Smooth muscle cell (in vitro differentiated cells): ENCODE measurements at regions not wholly inside any gene's neighbourhood (a gene's known extent, or its start where the extent isn't known, plus 50 kb on each side); places are given as distances from the start of the nearest gene placed in this dataset.

ENCODE experiments used
- DNase-seq: peaks from one replicate; lab custom pipeline; 2025; ENCODE audit not compliant: unreplicated experiment; lab: John Stamatoyannopoulos, UW
- H2AFZ ChIP-seq: fragments of 200-600 bp; sonication (generic); 2 replicates; pipeline ENCODE4 v1.6.0; 2016; ENCODE audit warnings: antibody characterized with exemption, low read depth, mild to moderate bottlenecking
- H3F3A ChIP-seq: fragments of 200-600 bp; sonication (generic); 2 replicates; pipeline ENCODE4 v1.6.0; 2017; ENCODE audit warnings: antibody characterized with exemption, low read depth
- H3K27ac ChIP-seq: fragments of 200-600 bp; sonication (generic); 2 replicates; pipeline ENCODE4 v1.5.1; 2016; ENCODE audit warnings: low read depth, mild to moderate bottlenecking
- H3K27me3 ChIP-seq: fragments of 200-600 bp; sonication (generic); 2 replicates; pipeline ENCODE4 v1.6.1; 2016; ENCODE audit warnings: low read depth, mild to moderate bottlenecking
- H3K36me3 ChIP-seq: fragments of 200-600 bp; sonication (generic); 2 replicates; pipeline ENCODE4 v1.5.1; 2016; ENCODE audit warnings: low read depth
- H3K4me1 ChIP-seq: fragments of 200-600 bp; sonication (generic); 2 replicates; pipeline ENCODE4 v1.5.1; 2016; ENCODE audit warnings: low read depth
- H3K4me2 ChIP-seq: fragments of 200-600 bp; sonication (generic); 2 replicates; pipeline ENCODE4 v1.6.0; 2016; ENCODE audit warnings: mild to moderate bottlenecking
- H3K4me3 ChIP-seq: fragments of 200-600 bp; sonication (generic); 2 replicates; pipeline ENCODE4 v1.5.1; 2016; ENCODE audit warnings: mild to moderate bottlenecking
- H3K79me2 ChIP-seq: fragments of 200-600 bp; sonication (generic); 2 replicates; pipeline ENCODE4 v1.6.0; 2016; ENCODE audit warnings: low read depth, mild to moderate bottlenecking
- H3K9ac ChIP-seq: fragments of 200-600 bp; sonication (generic); 2 replicates; pipeline ENCODE4 v1.6.0; 2016; ENCODE audit warnings: low read depth
- H3K9me3 ChIP-seq: fragments of 200-600 bp; sonication (generic); replicated peaks from 2 replicates; pipeline ENCODE4 v1.5.1; 2016; ENCODE audit warnings: low read depth
- H4K20me1 ChIP-seq: fragments of 200-600 bp; sonication (generic); 2 replicates; pipeline ENCODE4 v1.6.0; 2016; ENCODE audit warnings: low read depth
- CTCF ChIP-seq: fragments of 200-600 bp; sonication (generic); IDR thresholded peaks from 2 replicates; pipeline ENCODE4 v1.5.1; 2017; ENCODE audit warnings: borderline replicate concordance, mild to moderate bottlenecking, antibody characterized with exemption; ENCODE audit not compliant: insufficient read depth, poor library complexity, severe bottlenecking
- WGBS: methylation state at CpG from one replicate; pipeline ENCODE4 v1.1.7; 2016; ENCODE audit warnings: low lambda C conversion rate; 5-methylcytosine and 5-hydroxymethylcytosine counted together

DNA sequence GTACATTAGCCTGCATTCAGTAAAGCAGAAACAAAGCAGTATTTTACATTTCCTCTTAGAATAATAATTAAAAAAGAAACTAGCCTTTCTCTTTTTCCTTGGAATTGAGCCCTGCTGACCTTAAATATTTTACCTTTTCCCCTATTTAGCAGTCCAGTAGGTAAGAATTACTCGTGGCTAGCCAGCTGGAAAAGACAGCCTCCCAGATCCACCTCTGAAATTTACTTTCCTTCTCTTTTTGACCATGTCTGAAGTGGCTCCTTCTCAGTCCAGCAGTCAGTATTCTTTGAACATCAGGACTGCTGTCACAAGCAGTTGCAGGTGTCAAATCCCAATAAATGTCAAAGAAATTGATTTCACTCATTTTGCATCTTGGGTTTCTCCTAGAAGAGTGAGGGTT, 311.5 kb upstream of the DCBLD2 start:
- Histone ChIP-seq H3K9me3 (no peaks in the 10 kb centered on the region), H3K79me2 (no peaks in the 10 kb centered on the region), H3K9ac (no peak overlapping the region), H3K27me3 (peaks cover 4% of the 10 kb centered on the region), H4K20me1 (no peaks in the 10 kb centered on the region), H3K4me3 (no peak overlapping the region), H3K36me3 (no peaks in the 10 kb centered on the region), H3K27ac (no peak overlapping the region), H3K4me2 (no peak overlapping the region), H3K4me1 (no peaks in the 10 kb centered on the region), H3F3A (no peaks in the 10 kb centered on the region), H2AFZ (no peak overlapping the region)
- no peak for TF ChIP-seq CTCF
- no peak for DNase-seq
- 67% methylated on average over 1 of the region's 1 CpG for WGBS

GRCh38 chr3:99211309-99211708, 309.8 kb upstream of the DCBLD2 start:
- Histone ChIP-seq H3K79me2 (no peaks in the 10 kb centered on the region), H4K20me1 (no peaks in the 10 kb centered on the region), H3K36me3 (no peaks in the 10 kb centered on the region), H2AFZ (no peak overlapping the region), H3K9ac (no peak overlapping the region), H3K4me3 (no peak overlapping the region), H3F3A (no peaks in the 10 kb centered on the region), H3K4me1 (no peaks in the 10 kb centered on the region), H3K27ac (no peak overlapping the region), H3K27me3 (peaks cover 4% of the 10 kb centered on the region), H3K4me2 (no peak overlapping the region), H3K9me3 (no peaks in the 10 kb centered on the region)
- no peak for DNase-seq
- no peak for TF ChIP-seq CTCF
- 79% methylated on average over 2 of the region's 2 CpGs for WGBS

- Histone ChIP-seq H4K20me1 (no peaks in the 10 kb centered on the region), H3K4me2 (no peak overlapping the region), H2AFZ (no peak overlapping the region), H3K27ac (no peak overlapping the region), H3K79me2 (no peaks in the 10 kb centered on the region), H3F3A (no peaks in the 10 kb centered on the region), H3K4me3 (no peak overlapping the region), H3K36me3 (no peaks in the 10 kb centered on the region), H3K4me1 (no peaks in the 10 kb centered on the region), H3K27me3 (no peaks in the 10 kb centered on the region), H3K9me3 (no peaks in the 10 kb centered on the region), H3K9ac (no peak overlapping the region)
- no peak for DNase-seq
- TF ChIP-seq CTCF = no peak
- WGBS = 81% methylated on average over 3 of the region's 3 CpGs
Measured at GRCh38 chr3:99199021-99199420, 297.5 kb upstream of the DCBLD2 start.

DNA sequence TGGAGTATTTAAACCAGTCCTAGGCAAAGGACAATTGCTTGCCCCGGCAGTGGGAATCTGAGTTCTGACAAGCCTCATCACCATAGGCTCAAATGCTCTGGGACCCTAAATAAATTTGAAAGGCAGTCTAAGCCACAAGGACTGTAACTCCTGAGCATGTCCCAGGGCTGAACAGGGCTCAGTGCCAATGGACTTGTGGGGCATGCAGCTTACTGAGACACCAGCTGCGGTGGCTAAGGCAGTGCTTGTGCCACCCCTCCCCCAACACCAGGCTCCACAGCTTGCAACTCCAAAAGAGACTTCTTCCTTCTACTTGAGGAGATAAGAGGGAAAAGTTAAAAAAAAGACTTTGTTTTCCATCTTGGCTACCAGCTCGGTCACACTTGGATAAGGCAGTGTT, 289.7 kb upstream of the DCBLD2 start:
- 72% methylated on average over 3 of the region's 3 CpGs for WGBS
- H3K79me2 ChIP-seq = no peaks in the 10 kb centered on the region

More for the DNA sequence above, 289.7 kb upstream of the DCBLD2 start:
- H4K20me1 ChIP-seq = no peaks in the 10 kb centered on the region
- H3K4me2 ChIP-seq = no peak overlapping the region
- no peaks in the 10 kb centered on the region for H3F3A ChIP-seq
- H2AFZ ChIP-seq = no peak overlapping the region
- no peaks in the 10 kb centered on the region for H3K9me3 ChIP-seq
- H3K4me1 ChIP-seq = no peaks in the 10 kb centered on the region
- no peak overlapping the region for H3K9ac ChIP-seq
- no peak overlapping the region for H3K4me3 ChIP-seq
- H3K27ac ChIP-seq = no peak overlapping the region
- no peaks in the 10 kb centered on the region for H3K27me3 ChIP-seq
- DNase-seq = no peak
- no peak for TF ChIP-seq CTCF
- H3K36me3 ChIP-seq = no peaks in the 10 kb centered on the region
